Ovary (tissue), 7 donors: ENCODE measurements at regions not wholly inside any gene's neighbourhood (a gene's known extent, or its start where the extent isn't known, plus 50 kb on each side); places are given as distances from the start of the nearest gene placed in this dataset.

ENCODE experiments used
- DNase-seq, 5 donors: peaks; one replicate each; pipeline ENCODE4 v3.0.0-alpha.2; 2019 to 2020
- H3K27ac ChIP-seq, 2 donors: fragments of 200-600 bp; one replicate each; pipeline versions ENCODE4 v1.5.1 to v1.8.0; 2019 to 2022
- H3K27me3 ChIP-seq: fragments of 200-600 bp; one replicate; pipeline ENCODE4 v1.8.0; 2022
- H3K36me3 ChIP-seq: fragments of 200-600 bp; sonication (generic); one replicate; pipeline ENCODE4 v1.5.1; 2019
- H3K4me1 ChIP-seq: one replicate; pipeline ENCODE4 v1.8.1; 2013; ENCODE audit warnings: mild to moderate bottlenecking, moderate library complexity; ENCODE audit not compliant: insufficient read depth
- H3K4me3 ChIP-seq: fragments of 200-600 bp; sonication (generic); one replicate; pipeline ENCODE4 v1.5.1; 2017
- H3K9me3 ChIP-seq, 2 donors: fragments of 200-600 bp in 1 of 2; sonication (generic) in 1 of 2; one replicate each; pipeline versions ENCODE4 v1.5.1 to v1.8.1; 2013 to 2019; ENCODE audit warnings: mild to moderate bottlenecking in 1 of 2, moderate library complexity in 1 of 2
- CTCF ChIP-seq, 3 donors: fragments of 450-650 bp in 2 of 3; fragments of 200-600 bp in 1 of 3; IDR thresholded peaks; one replicate each; pipeline versions ENCODE4 v1.5.1 to v1.8.0; 2016 to 2022; ENCODE audit warnings: antibody characterized with exemption in 3 of 3, mild to moderate bottlenecking in 1 of 3
- EP300 ChIP-seq: sonication (generic); formaldehyde crosslinking; IDR thresholded peaks from one replicate; pipeline ENCODE4 v1.6.1; 2017; ENCODE audit warnings: antibody characterized with exemption
- POLR2A ChIP-seq: fragments of 450-650 bp; IDR thresholded peaks from one replicate; pipeline ENCODE4 v1.6.1; 2017; ENCODE audit warnings: antibody characterized with exemption, mild to moderate bottlenecking, moderate library complexity
- WGBS, 3 donors: extraction: QIAGEN DNeasy Blood & Tissue Kit in 1 of 3; methylation state at CpG; one replicate each; pipeline versions ENCODE4 v1.1.5 to v1.1.7; 2013 to 2017; 5-methylcytosine and 5-hydroxymethylcytosine counted together
- intact Hi-C, 4 donors: fragments of 100-400 bp; cut with DNase I; formaldehyde crosslinking; loops; one replicate each; pipeline versions ENCODE4 v1.11.0 to v1.15.1; 2022 to 2023
- donor health status: DM: no; HTN: no; CAD: no; lungs with moderate emphysema.
- donor health status: DM: no; HTN: no; CAD: no.
- donor health status: Bipolar disorder and iron deficiency.
- donor health status: DM: no; HTN: no; CAD: no.
- donor health status: DM: yes; HTN: yes; CAD: no.

- H3K27ac ChIP-seq, result no peak overlapping the region
- H3K4me3 ChIP-seq, result no peak overlapping the region
- TF ChIP-seq POLR2A (no peak), EP300 (no peak), CTCF (IDR thresholded peaks at IDR 0.05) (no peak)
- WGBS, 3 donors, result 4 to 6% (median 5%) methylated on average over 28 of the region's 28 CpGs
- no peak for DNase-seq
- intact Hi-C loops, result no loop called here
- no peaks in the 10 kb centered on the region for H3K4me1 ChIP-seq
- no peaks in the 10 kb centered on the region for H3K36me3 ChIP-seq
- no peaks in the 10 kb centered on the region for H3K27me3 ChIP-seq
- no peaks in the 10 kb centered on the region for H3K9me3 ChIP-seq
These were observed 58.0 kb upstream of the PAX2 start for GRCh38 chr10:100687143-100688003.

- no peak for DNase-seq
- TF ChIP-seq CTCF (IDR thresholded peaks at IDR 0.05), result no peak
- TF ChIP-seq EP300, result no peak
- TF ChIP-seq POLR2A, result no peak
- no peaks in the 10 kb centered on the region for H3K9me3 ChIP-seq
- H3K36me3 ChIP-seq, result no peaks in the 10 kb centered on the region
- H3K27ac ChIP-seq, result no peak overlapping the region
- 5 to 10% (median 5%) methylated on average over 6 of the region's 6 CpGs for WGBS, 3 donors
- intact Hi-C loops, result no loop called here
- no peaks in the 10 kb centered on the region for H3K4me1 ChIP-seq
- no peaks in the 10 kb centered on the region for H3K27me3 ChIP-seq
- H3K4me3 ChIP-seq, result no peak overlapping the region
These were observed 57.2 kb upstream of the PAX2 start for GRCh38 chr10:100688201-100688600.

GRCh38 chr10:100693821-100694220 is 51.6 kb upstream of the PAX2 start:
- Histone ChIP-seq H3K36me3 (no peaks in the 10 kb centered on the region), H3K27ac (no peak overlapping the region), H3K4me1 (no peaks in the 10 kb centered on the region), H3K9me3 (no peaks in the 10 kb centered on the region), H3K27me3 (no peaks in the 10 kb centered on the region), H3K4me3 (no peak overlapping the region)
- no peak for DNase-seq
- 55 to 72% (median 61%) methylated on average over 5 of the region's 5 CpGs for WGBS, 3 donors
- TF ChIP-seq EP300 (no peak), POLR2A (no peak), CTCF (IDR thresholded peaks at IDR 0.05) (no peak)
- intact Hi-C loops, result loop anchor here in 1 of 4 donors (1.0 kb wide), 1 partner anchor 22 kb away; no protein-coding TSS in a partner anchor
